ENCODE measurements at regions not wholly inside any gene's neighbourhood (a gene's known extent, or its start where the extent isn't known, plus 50 kb on each side); places are given as distances from the start of the nearest gene placed in this dataset.

DNA sequence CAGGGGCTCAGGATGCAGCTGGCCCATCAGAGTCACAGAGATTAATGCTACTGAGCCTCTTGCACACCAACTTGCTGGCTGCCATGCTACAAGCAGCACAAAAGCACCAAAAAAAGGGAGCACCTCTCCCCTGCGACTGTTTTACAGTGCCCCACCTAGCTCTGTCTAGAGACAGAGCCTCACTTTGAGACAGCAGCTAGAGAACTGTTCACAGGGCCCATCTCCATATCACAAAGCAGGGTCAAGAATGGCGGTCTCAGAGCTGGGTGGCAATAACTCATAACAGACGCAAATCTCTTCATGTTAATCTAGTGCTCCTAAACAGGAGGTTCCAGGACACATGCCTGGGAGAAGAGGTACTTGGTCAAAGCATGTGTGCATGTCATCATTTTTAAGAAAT, 953.0 kb downstream of the DCDC2C start:
- ATAC-seq = no peak
- Mint-ChIP-seq H3K4me3 (no peak overlapping the region), H3K27ac (no peak overlapping the region)

GRCh38 chr2:4662161-4662779, 958.9 kb downstream of the DCDC2C start:
- no peaks in the 10 kb centered on the region for H3K36me3 Mint-ChIP-seq
- CTCF ChIA-PET = no interaction called here
- no peaks in the 10 kb centered on the region for H3K4me1 Mint-ChIP-seq
- H3K9me3 Mint-ChIP-seq (ENCODE audit: low read depth) = peaks cover 16% of the 10 kb centered on the region
- no peak for ATAC-seq
- no peaks in the 10 kb centered on the region for H3K27me3 Mint-ChIP-seq
- DNase-seq = no peak
- no peak overlapping the region for H3K27ac Mint-ChIP-seq
- H3K4me3 Mint-ChIP-seq = no peak overlapping the region

More for the DNA sequence above, 953.0 kb downstream of the DCDC2C start:
- H3K27me3 Mint-ChIP-seq = no peaks in the 10 kb centered on the region
- DNase-seq = no peak
- H3K36me3 Mint-ChIP-seq = no peaks in the 10 kb centered on the region
- H3K9me3 Mint-ChIP-seq (ENCODE audit: low read depth) = peaks cover 11% of the 10 kb centered on the region
- H3K4me1 Mint-ChIP-seq = no peaks in the 10 kb centered on the region
- CTCF ChIA-PET = no interaction called here

DNA sequence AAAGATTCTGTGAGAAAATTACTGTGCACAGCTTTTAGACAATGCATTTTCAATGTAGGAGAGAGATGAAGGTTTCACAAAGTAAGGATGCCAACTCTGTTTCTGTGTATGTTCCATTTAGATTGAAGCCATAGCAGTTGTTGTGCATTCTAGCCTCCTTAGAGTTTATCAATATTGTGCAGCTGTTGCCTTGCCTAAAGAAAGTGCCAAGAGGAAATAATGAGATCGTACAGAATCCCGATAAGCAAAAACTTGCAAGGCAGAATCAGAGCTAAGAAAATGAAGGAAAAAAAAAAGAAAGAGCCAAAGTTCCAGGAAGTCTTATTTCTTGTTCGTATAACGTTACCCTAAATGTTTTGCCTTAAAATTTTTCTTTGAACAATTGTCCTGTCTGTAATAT, 965.0 kb downstream of the DCDC2C start:
- no peak overlapping the region for H3K4me3 Mint-ChIP-seq
- no peaks in the 10 kb centered on the region for H3K36me3 Mint-ChIP-seq
- no peak overlapping the region for H3K27ac Mint-ChIP-seq
- CTCF ChIA-PET = no interaction called here
- no peaks in the 10 kb centered on the region for H3K27me3 Mint-ChIP-seq
- H3K4me1 Mint-ChIP-seq = no peaks in the 10 kb centered on the region
- peaks cover 18% of the 10 kb centered on the region for H3K9me3 Mint-ChIP-seq (ENCODE audit: low read depth)
- ATAC-seq = no peak
- DNase-seq = no peak

DNA sequence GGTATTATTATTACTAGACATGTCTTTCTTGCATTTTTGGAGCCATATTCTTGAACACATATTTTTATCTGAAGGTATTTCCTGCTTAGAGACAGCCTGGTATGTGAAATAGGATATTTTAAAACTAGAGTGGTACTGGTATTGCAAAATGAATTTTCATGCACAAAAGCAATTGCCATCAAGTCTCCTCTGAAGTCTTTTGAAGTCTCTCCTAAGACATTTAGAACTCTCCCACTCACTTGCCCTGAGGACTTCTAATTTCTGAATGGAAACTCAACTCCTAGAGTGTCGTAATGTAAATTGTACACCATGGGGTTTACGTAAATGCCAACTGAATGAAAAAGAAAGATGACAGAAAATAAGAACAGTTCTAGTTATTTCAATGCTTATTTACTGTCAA, 967.0 kb downstream of the DCDC2C start:
- H3K9me3 Mint-ChIP-seq (ENCODE audit: low read depth) = peaks cover 13% of the 10 kb centered on the region
- CTCF ChIA-PET = no interaction called here
- no peaks in the 10 kb centered on the region for H3K36me3 Mint-ChIP-seq
- no peaks in the 10 kb centered on the region for H3K27me3 Mint-ChIP-seq
- no peak overlapping the region for H3K4me3 Mint-ChIP-seq
- no peak overlapping the region for H3K27ac Mint-ChIP-seq
- DNase-seq (no peak), ATAC-seq (no peak)
- no peaks in the 10 kb centered on the region for H3K4me1 Mint-ChIP-seq

DNA sequence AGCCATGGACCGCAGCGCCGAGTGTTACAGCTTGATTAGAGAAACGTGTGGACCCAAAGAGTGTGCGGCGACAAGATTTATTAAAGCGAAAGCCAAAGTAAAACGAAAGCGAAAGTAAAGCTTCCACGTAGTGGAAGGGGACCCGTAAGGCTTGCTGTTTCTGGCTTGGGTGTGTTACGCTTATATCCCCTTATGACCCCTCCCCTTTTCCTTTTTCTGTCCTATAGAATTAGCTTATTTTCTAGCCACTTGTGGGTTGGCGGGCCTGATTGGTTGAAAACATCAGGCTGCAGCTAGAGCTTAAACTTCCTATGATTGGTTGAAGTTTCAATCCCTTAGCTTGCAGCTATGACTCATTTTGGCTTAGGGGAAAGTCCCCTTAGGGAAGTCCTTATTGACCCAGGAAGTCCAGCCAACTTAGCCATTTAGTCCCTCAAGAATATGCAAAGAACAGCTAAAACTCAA, 969.7 kb downstream of the DCDC2C start:
- Mint-ChIP-seq H3K27ac (peak overlapping the region; percentile 56), H3K27me3 (no peaks in the 10 kb centered on the region), H3K4me1 (no peaks in the 10 kb centered on the region), H3K4me3 (peak overlapping the region; percentile 30), H3K36me3 (no peaks in the 10 kb centered on the region), H3K9me3 (ENCODE audit: low read depth) (peaks cover 9% of the 10 kb centered on the region)
- ATAC-seq (no peak), DNase-seq (no peak)
- CTCF ChIA-PET = no interaction called here

DNA sequence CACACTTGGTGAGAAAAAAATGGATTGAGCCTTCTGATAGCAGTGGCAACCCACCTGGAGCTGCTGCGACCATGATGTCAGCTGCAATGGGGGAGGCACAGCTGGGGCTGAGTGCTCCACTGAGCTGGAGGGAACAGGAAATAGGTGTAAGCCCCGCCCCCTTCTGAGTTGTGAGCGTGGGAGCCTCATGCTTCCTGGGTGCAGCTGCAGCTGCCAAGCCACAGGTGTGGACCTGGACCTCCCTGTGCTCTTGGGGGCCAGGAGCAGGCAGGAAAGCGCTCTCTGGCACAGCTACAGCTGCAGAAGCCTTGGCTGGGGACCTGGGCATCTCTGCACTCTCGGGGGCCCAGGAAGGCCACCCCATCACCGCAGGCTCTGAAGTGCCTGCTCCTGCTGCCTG, 970.6 kb downstream of the DCDC2C start:
- H3K36me3 Mint-ChIP-seq = no peaks in the 10 kb centered on the region
- peaks cover 11% of the 10 kb centered on the region for H3K9me3 Mint-ChIP-seq (ENCODE audit: low read depth)
- DNase-seq (no peak), ATAC-seq (no peak)
- H3K27ac Mint-ChIP-seq = no peak overlapping the region
- H3K4me3 Mint-ChIP-seq = no peak overlapping the region
- H3K4me1 Mint-ChIP-seq = no peaks in the 10 kb centered on the region
- CTCF ChIA-PET = no interaction called here
- H3K27me3 Mint-ChIP-seq = no peaks in the 10 kb centered on the region

- H3K9me3 Mint-ChIP-seq (ENCODE audit: low read depth) = peaks cover 17% of the 10 kb centered on the region
- no peaks in the 10 kb centered on the region for H3K36me3 Mint-ChIP-seq
- CTCF ChIA-PET = no interaction called here
- no peak overlapping the region for H3K27ac Mint-ChIP-seq
- no peaks in the 10 kb centered on the region for H3K4me1 Mint-ChIP-seq
- no peak for DNase-seq
- H3K4me3 Mint-ChIP-seq = no peak overlapping the region
- H3K27me3 Mint-ChIP-seq = no peaks in the 10 kb centered on the region
- no peak for ATAC-seq
Measured at GRCh38 chr2:4675295-4675694, 971.9 kb downstream of the DCDC2C start.

- H3K27ac Mint-ChIP-seq = no peak overlapping the region
- ATAC-seq = no peak
Measured at GRCh38 chr2:4678927-4679326, 975.6 kb downstream of the DCDC2C start.

DNA sequence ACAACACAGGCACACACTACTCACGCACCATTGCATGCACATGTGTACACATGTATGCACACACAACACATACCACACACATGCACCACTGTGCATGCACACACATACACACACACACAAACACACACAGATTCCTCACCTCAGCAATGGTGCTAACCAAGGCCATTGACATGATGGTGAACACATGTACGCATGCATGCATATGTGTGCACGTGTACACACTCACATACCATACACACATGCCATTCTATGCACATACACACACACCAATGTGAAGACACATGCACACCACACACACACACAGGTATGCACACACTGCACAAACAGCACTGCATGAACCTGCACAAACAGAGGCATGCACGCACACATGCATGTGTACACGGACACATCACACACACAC, 976.0 kb downstream of the DCDC2C start:
- peaks cover 11% of the 10 kb centered on the region for H3K9me3 Mint-ChIP-seq (ENCODE audit: low read depth)
- no peaks in the 10 kb centered on the region for H3K27me3 Mint-ChIP-seq
- CTCF ChIA-PET = no interaction called here
- H3K4me1 Mint-ChIP-seq = no peaks in the 10 kb centered on the region
- DNase-seq (no peak), ATAC-seq (no peak)
- no peak overlapping the region for H3K27ac Mint-ChIP-seq
- no peaks in the 10 kb centered on the region for H3K36me3 Mint-ChIP-seq
- no peak overlapping the region for H3K4me3 Mint-ChIP-seq

More at GRCh38 chr2:4678927-4679326, 975.6 kb downstream of the DCDC2C start:
- Mint-ChIP-seq H3K27me3 (no peaks in the 10 kb centered on the region), H3K4me1 (no peaks in the 10 kb centered on the region), H3K9me3 (ENCODE audit: low read depth) (peaks cover 11% of the 10 kb centered on the region), H3K4me3 (no peak overlapping the region), H3K36me3 (no peaks in the 10 kb centered on the region)
- DNase-seq = no peak
- CTCF ChIA-PET = no interaction called here

- Mint-ChIP-seq H3K9me3 (ENCODE audit: low read depth) (peaks cover 4% of the 10 kb centered on the region), H3K36me3 (no peaks in the 10 kb centered on the region), H3K27me3 (no peaks in the 10 kb centered on the region), H3K4me3 (no peak overlapping the region), H3K4me1 (no peaks in the 10 kb centered on the region), H3K27ac (no peak overlapping the region)
- CTCF ChIA-PET = no interaction called here
- ATAC-seq (no peak), DNase-seq (no peak)
Measured at GRCh38 chr2:4684921-4685320, 981.5 kb downstream of the DCDC2C start.

GRCh38 chr2:4690913-4691312, 987.5 kb downstream of the DCDC2C start:
- DNase-seq (no peak), ATAC-seq (no peak)
- H3K4me1 Mint-ChIP-seq = no peaks in the 10 kb centered on the region
- CTCF ChIA-PET = no interaction called here
- H3K27ac Mint-ChIP-seq = no peak overlapping the region
- H3K4me3 Mint-ChIP-seq = no peak overlapping the region
- peaks cover 7% of the 10 kb centered on the region for H3K9me3 Mint-ChIP-seq (ENCODE audit: low read depth)
- no peaks in the 10 kb centered on the region for H3K36me3 Mint-ChIP-seq
- no peaks in the 10 kb centered on the region for H3K27me3 Mint-ChIP-seq

DNA sequence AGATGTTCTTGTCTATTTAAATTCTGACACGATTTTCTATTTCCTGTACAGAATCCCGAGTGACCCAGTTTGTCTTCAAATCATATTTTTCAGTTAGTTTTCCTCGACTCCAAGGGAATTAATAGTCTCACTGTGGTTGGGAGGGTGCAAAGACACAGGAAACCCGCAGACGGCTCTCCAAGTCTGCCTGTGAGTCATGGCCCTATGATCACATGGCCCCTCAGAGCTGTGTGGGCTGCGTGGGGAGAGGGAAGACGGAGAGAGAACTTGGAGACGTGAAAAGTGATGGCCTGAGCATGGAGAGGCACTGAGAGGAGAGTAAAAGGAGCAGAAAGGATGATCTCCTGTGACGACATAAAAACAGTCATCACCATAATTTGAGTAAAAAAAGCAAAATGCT, 989.9 kb downstream of the DCDC2C start:
- Mint-ChIP-seq H3K4me1 (no peaks in the 10 kb centered on the region), H3K27me3 (no peaks in the 10 kb centered on the region)
- CTCF ChIA-PET = no interaction called here

DNA sequence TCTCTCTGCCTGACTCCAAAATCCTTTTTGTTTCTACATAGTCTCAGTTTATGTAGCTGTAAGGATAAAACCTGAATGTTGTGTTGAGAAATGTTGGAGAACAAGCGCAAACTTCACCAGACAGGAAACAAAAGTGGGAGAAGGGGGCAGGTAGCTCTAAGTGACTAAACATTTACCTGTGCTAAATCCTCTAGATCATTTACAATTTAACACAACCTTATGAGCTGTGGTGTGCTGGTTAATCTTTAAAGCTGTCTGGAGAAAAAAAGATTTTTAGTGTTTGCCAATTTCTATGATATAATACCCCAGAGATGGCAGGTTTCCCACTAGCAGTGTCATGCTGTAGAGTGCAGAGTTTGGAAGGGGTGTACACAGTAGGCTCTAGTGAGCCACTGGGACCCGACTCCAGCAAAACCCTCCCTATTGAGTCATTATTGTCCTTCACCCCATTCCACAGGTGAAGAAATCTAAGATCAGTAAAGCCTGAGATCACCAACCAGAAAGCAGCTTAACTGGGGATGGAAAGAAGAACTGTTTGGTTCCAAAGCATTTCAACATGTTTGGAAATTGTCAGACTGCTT, 992.0 kb downstream of the DCDC2C start:
- Mint-ChIP-seq H3K27me3 (no peaks in the 10 kb centered on the region), H3K4me1 (no peaks in the 10 kb centered on the region), H3K9me3 (ENCODE audit: low read depth) (peaks cover 15% of the 10 kb centered on the region), H3K36me3 (no peaks in the 10 kb centered on the region), H3K4me3 (no peak overlapping the region), H3K27ac (no peak overlapping the region)
- DNase-seq (no peak), ATAC-seq (no peak)
- CTCF ChIA-PET = no interaction called here

More for the DNA sequence above, 989.9 kb downstream of the DCDC2C start:
- H3K36me3 Mint-ChIP-seq = no peaks in the 10 kb centered on the region
- DNase-seq = no peak
- H3K27ac Mint-ChIP-seq = no peak overlapping the region
- no peak for ATAC-seq
- no peak overlapping the region for H3K4me3 Mint-ChIP-seq
- H3K9me3 Mint-ChIP-seq (ENCODE audit: low read depth) = peaks cover 12% of the 10 kb centered on the region

DNA sequence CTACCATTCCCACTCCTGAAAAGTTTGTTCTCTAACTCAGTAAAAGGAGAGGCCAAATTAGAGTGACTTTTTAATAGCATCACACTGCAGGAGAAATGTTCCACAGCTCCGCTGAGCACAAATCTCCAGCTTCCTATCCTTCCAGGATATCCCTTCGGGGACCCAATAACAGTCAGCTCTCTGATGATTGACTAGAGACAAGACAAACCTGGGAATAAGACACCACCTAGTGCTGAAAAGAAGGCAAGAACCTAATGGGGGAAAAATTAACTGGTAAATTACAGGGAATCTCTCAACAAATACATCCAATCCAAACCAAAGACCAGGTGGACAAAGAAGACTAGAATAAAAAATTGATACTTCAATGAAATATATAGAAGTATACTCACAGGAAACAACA, 977.1 kb upstream of the SOX11 start:
- Mint-ChIP-seq H3K27me3 (no peaks in the 10 kb centered on the region), H3K9me3 (ENCODE audit: low read depth) (peaks cover 10% of the 10 kb centered on the region), H3K27ac (no peak overlapping the region), H3K36me3 (no peaks in the 10 kb centered on the region), H3K4me1 (no peaks in the 10 kb centered on the region), H3K4me3 (no peak overlapping the region)
- no peak for ATAC-seq
- DNase-seq = no peak
- CTCF ChIA-PET = no interaction called here

DNA sequence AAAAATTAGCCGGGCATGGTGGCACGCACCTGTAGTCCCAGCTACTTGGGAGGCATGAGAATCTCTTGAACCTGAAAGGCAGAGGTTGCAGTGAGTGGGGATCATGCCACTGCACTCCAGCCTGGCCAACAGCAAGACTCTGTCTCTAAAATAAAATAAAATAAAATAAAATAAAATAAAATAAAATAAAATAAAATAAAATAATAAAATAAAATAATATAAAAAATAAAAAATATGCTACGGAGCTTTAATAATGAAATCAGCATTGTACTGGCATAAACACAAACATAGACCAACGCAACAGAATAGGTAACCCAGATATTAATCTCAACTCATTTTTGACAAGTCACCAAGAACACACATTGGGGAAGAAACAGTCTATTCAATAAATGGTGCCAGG, 973.4 kb upstream of the SOX11 start:
- CTCF ChIA-PET = no interaction called here
- no peak overlapping the region for H3K4me3 Mint-ChIP-seq
- peaks cover 6% of the 10 kb centered on the region for H3K9me3 Mint-ChIP-seq (ENCODE audit: low read depth)
- ATAC-seq = no peak
- H3K27me3 Mint-ChIP-seq = no peaks in the 10 kb centered on the region
- no peaks in the 10 kb centered on the region for H3K4me1 Mint-ChIP-seq
- no peak for DNase-seq
- H3K27ac Mint-ChIP-seq = no peak overlapping the region
- no peaks in the 10 kb centered on the region for H3K36me3 Mint-ChIP-seq
